ENCODE measurements at regions not wholly inside any gene's neighbourhood (a gene's known extent, or its start where the extent isn't known, plus 50 kb on each side); places are given as distances from the start of the nearest gene placed in this dataset.

DNA sequence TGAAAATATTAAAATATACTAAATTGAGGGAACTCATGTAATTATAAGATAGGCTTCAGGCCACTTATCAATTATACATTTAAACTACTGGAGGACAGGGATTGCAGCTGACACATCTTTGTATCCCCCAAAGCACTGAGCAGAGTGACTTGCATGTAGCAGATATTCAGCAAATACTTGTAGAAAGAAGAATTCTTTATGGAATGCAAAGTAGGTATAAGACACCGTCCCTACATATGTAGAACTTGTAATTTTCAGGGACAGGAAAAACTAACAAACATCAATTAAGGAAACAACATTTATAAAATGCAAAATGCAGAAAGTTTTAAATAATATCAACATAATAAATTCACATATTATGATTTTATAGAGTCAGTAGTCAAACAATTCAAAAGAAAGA, 719.2 kb downstream of the OLFM4 start:
- H3K4me3 ChIP-seq (ENCODE audit: low read depth, low read length): no peak overlapping the region
- no peaks in the 10 kb centered on the region for H3K36me3 ChIP-seq (ENCODE audit: control insufficient read depth, insufficient read depth, low read length)
- no peaks in the 10 kb centered on the region for H3K27me3 ChIP-seq (ENCODE audit: control insufficient read depth, insufficient read depth, low read length)
- H3K9ac ChIP-seq (ENCODE audit: low read length): no peak overlapping the region
- no peak overlapping the region for H3K27ac ChIP-seq (ENCODE audit: low read depth, low read length)
- 0 out of 2 replicates have a peak, but pooled peaks cover 3% of the 10 kb centered on the region for H3K4me1 ChIP-seq (ENCODE audit: control insufficient read depth, insufficient read depth, low read length)
- H3K9me3 ChIP-seq (ENCODE audit: control insufficient read depth, insufficient read depth, low read depth, low read length): no peaks in the 10 kb centered on the region

DNA sequence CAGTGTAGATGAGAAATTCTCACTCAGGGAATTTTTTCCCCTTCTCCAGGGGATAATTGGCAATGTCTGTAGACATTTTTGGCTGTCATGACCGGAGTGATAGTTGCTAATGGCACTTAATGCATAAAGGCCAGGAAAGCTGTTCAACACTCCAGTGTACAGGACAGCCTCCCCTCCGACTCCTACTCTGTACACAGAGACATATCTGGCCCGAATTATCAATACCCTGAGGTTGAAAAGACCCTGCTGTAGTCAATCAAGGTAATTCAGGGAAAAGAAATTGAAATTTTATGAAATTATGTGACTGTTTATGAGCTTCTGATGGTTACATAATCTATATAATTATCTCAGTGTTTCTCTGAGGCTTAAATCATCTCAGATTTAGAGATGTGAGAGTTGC, 720.7 kb downstream of the OLFM4 start:
- H3K27ac ChIP-seq (ENCODE audit: low read depth, low read length): no peak overlapping the region
- 0 out of 2 replicates have a peak, but pooled peaks cover 3% of the 10 kb centered on the region for H3K4me1 ChIP-seq (ENCODE audit: control insufficient read depth, insufficient read depth, low read length)
- no peak overlapping the region for H3K4me3 ChIP-seq (ENCODE audit: low read depth, low read length)
- no peaks in the 10 kb centered on the region for H3K36me3 ChIP-seq (ENCODE audit: control insufficient read depth, insufficient read depth, low read length)
- H3K27me3 ChIP-seq (ENCODE audit: control insufficient read depth, insufficient read depth, low read length): no peaks in the 10 kb centered on the region
- H3K9ac ChIP-seq (ENCODE audit: low read length): no peak overlapping the region
- no peaks in the 10 kb centered on the region for H3K9me3 ChIP-seq (ENCODE audit: control insufficient read depth, insufficient read depth, low read depth, low read length)

- H3K9me3 ChIP-seq (ENCODE audit: control insufficient read depth, insufficient read depth, low read depth, low read length): no peaks in the 10 kb centered on the region
- no peak overlapping the region for H3K4me3 ChIP-seq (ENCODE audit: low read depth, low read length)
- no peak overlapping the region for H3K27ac ChIP-seq (ENCODE audit: low read depth, low read length)
- no peaks in the 10 kb centered on the region for H3K27me3 ChIP-seq (ENCODE audit: control insufficient read depth, insufficient read depth, low read length)
- no peaks in the 10 kb centered on the region for H3K36me3 ChIP-seq (ENCODE audit: control insufficient read depth, insufficient read depth, low read length)
- H3K9ac ChIP-seq (ENCODE audit: low read length): no peak overlapping the region
- H3K4me1 ChIP-seq (ENCODE audit: control insufficient read depth, insufficient read depth, low read length): peaks cover 9% of the 10 kb centered on the region
Observed at GRCh38 chr13:53759016-53759415, 730.4 kb downstream of the OLFM4 start.

GRCh38 chr13:53775807-53776206, 747.2 kb downstream of the OLFM4 start:
- no peak overlapping the region for H3K9ac ChIP-seq (ENCODE audit: low read length)
- H3K4me3 ChIP-seq (ENCODE audit: low read depth, low read length): no peak overlapping the region
- 0 out of 2 replicates have a peak, but pooled peaks cover 3% of the 10 kb centered on the region for H3K9me3 ChIP-seq (ENCODE audit: control insufficient read depth, insufficient read depth, low read depth, low read length)
- no peak overlapping the region for H3K27ac ChIP-seq (ENCODE audit: low read depth, low read length)
- H3K36me3 ChIP-seq (ENCODE audit: control insufficient read depth, insufficient read depth, low read length): no peaks in the 10 kb centered on the region
- no peaks in the 10 kb centered on the region for H3K27me3 ChIP-seq (ENCODE audit: control insufficient read depth, insufficient read depth, low read length)
- no peaks in the 10 kb centered on the region for H3K4me1 ChIP-seq (ENCODE audit: control insufficient read depth, insufficient read depth, low read length)

GRCh38 chr13:53778937-53779336, 750.3 kb downstream of the OLFM4 start:
- Histone ChIP-seq H3K36me3 (ENCODE audit: control insufficient read depth, insufficient read depth, low read length) (no peaks in the 10 kb centered on the region), H3K9me3 (ENCODE audit: control insufficient read depth, insufficient read depth, low read depth, low read length) (no peaks in the 10 kb centered on the region), H3K4me3 (ENCODE audit: low read depth, low read length) (no peak overlapping the region), H3K4me1 (ENCODE audit: control insufficient read depth, insufficient read depth, low read length) (peaks cover 12% of the 10 kb centered on the region), H3K27me3 (ENCODE audit: control insufficient read depth, insufficient read depth, low read length) (no peaks in the 10 kb centered on the region), H3K27ac (ENCODE audit: low read depth, low read length) (no peak overlapping the region), H3K9ac (ENCODE audit: low read length) (no peak overlapping the region)

DNA sequence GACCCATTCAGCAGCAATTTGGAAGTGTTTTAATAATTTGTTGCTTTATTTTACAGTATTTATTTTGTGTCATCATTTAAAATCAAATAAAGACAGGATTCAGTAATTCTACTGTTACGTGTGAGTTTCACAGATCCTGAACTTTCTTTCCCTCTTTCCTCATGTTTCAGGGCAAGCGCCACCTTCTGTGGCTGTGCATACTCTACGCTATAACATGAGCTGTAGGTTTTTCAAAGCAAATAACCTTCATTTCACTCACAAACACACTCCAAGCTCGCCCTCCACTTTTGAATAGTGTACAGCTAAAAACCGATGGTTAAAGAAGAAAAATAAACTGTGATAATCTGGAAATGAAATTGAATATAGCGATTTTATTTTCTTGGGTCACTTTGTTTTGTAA, 753.3 kb downstream of the OLFM4 start:
- H3K27me3 ChIP-seq (ENCODE audit: control insufficient read depth, insufficient read depth, low read length): no peaks in the 10 kb centered on the region
- peak overlapping the region; percentile 40; the same call in 1 of the 2 replicates for H3K4me3 ChIP-seq (ENCODE audit: low read depth, low read length)
- no peaks in the 10 kb centered on the region for H3K9me3 ChIP-seq (ENCODE audit: control insufficient read depth, insufficient read depth, low read depth, low read length)
- no peak overlapping the region for H3K9ac ChIP-seq (ENCODE audit: low read length)
- H3K36me3 ChIP-seq (ENCODE audit: control insufficient read depth, insufficient read depth, low read length): no peaks in the 10 kb centered on the region
- peaks cover 12% of the 10 kb centered on the region for H3K4me1 ChIP-seq (ENCODE audit: control insufficient read depth, insufficient read depth, low read length)
- no peak overlapping the region for H3K27ac ChIP-seq (ENCODE audit: low read depth, low read length)

GRCh38 chr13:53782488-53782961, 753.9 kb downstream of the OLFM4 start:
- H3K9me3 ChIP-seq (ENCODE audit: control insufficient read depth, insufficient read depth, low read depth, low read length): no peaks in the 10 kb centered on the region

GRCh38 chr13:53783471-53783870, 754.9 kb downstream of the OLFM4 start:
- Histone ChIP-seq H3K36me3 (ENCODE audit: control insufficient read depth, insufficient read depth, low read length) (no peaks in the 10 kb centered on the region), H3K4me3 (ENCODE audit: low read depth, low read length) (no peak overlapping the region), H3K9ac (ENCODE audit: low read length) (no peak overlapping the region), H3K4me1 (ENCODE audit: control insufficient read depth, insufficient read depth, low read length) (peaks cover 25% of the 10 kb centered on the region), H3K27me3 (ENCODE audit: control insufficient read depth, insufficient read depth, low read length) (no peaks in the 10 kb centered on the region), H3K9me3 (ENCODE audit: control insufficient read depth, insufficient read depth, low read depth, low read length) (no peaks in the 10 kb centered on the region), H3K27ac (ENCODE audit: low read depth, low read length) (no peak overlapping the region)

More at GRCh38 chr13:53782488-53782961, 753.9 kb downstream of the OLFM4 start:
- no peaks in the 10 kb centered on the region for H3K36me3 ChIP-seq (ENCODE audit: control insufficient read depth, insufficient read depth, low read length)
- peak overlapping the region; percentile 40; the same call in 1 of the 2 replicates for H3K4me3 ChIP-seq (ENCODE audit: low read depth, low read length)
- H3K27ac ChIP-seq (ENCODE audit: low read depth, low read length): no peak overlapping the region
- no peaks in the 10 kb centered on the region for H3K27me3 ChIP-seq (ENCODE audit: control insufficient read depth, insufficient read depth, low read length)
- peaks cover 16% of the 10 kb centered on the region for H3K4me1 ChIP-seq (ENCODE audit: control insufficient read depth, insufficient read depth, low read length)
- no peak overlapping the region for H3K9ac ChIP-seq (ENCODE audit: low read length)

- Histone ChIP-seq H3K9me3 (ENCODE audit: control insufficient read depth, insufficient read depth, low read depth, low read length) (no peaks in the 10 kb centered on the region), H3K27ac (ENCODE audit: low read depth, low read length) (no peak overlapping the region), H3K27me3 (ENCODE audit: control insufficient read depth, insufficient read depth, low read length) (no peaks in the 10 kb centered on the region), H3K36me3 (ENCODE audit: control insufficient read depth, insufficient read depth, low read length) (no peaks in the 10 kb centered on the region), H3K4me1 (ENCODE audit: control insufficient read depth, insufficient read depth, low read length) (peaks cover 16% of the 10 kb centered on the region), H3K9ac (ENCODE audit: low read length) (no peak overlapping the region), H3K4me3 (ENCODE audit: low read depth, low read length) (no peak overlapping the region)
Observed at GRCh38 chr13:53788286-53788685, 759.7 kb downstream of the OLFM4 start.

DNA sequence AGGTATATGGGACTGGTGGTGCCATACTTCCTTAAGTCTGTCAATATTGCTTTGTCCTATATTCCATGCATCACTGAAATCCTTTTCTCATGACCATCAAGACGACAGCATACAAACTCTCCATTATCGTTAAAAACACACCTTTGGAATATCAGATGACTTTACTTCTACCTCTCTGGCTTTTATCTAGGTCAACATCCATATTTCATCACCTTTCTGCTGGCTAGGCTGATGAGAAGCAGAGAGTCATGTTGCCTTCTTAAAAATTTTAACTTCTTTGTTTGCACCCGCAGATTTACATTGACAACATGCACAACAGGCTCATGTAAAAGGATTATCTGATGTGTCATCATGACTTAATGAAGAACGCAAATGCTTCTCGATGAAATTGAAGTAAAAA, 771.4 kb downstream of the OLFM4 start:
- Histone ChIP-seq H3K36me3 (ENCODE audit: control insufficient read depth, insufficient read depth, low read length) (no peaks in the 10 kb centered on the region), H3K27me3 (ENCODE audit: control insufficient read depth, insufficient read depth, low read length) (no peaks in the 10 kb centered on the region), H3K27ac (ENCODE audit: low read depth, low read length) (no peak overlapping the region), H3K9ac (ENCODE audit: low read length) (no peak overlapping the region), H3K4me1 (ENCODE audit: control insufficient read depth, insufficient read depth, low read length) (no peaks in the 10 kb centered on the region), H3K9me3 (ENCODE audit: control insufficient read depth, insufficient read depth, low read depth, low read length) (no peaks in the 10 kb centered on the region), H3K4me3 (ENCODE audit: low read depth, low read length) (no peak overlapping the region)

GRCh38 chr13:53807251-53807834, 778.7 kb downstream of the OLFM4 start:
- H3K36me3 ChIP-seq (ENCODE audit: control insufficient read depth, insufficient read depth, low read length): no peaks in the 10 kb centered on the region
- no peaks in the 10 kb centered on the region for H3K4me1 ChIP-seq (ENCODE audit: control insufficient read depth, insufficient read depth, low read length)
- H3K27me3 ChIP-seq (ENCODE audit: control insufficient read depth, insufficient read depth, low read length): no peaks in the 10 kb centered on the region
- H3K27ac ChIP-seq (ENCODE audit: low read depth, low read length): no peak overlapping the region
- H3K9ac ChIP-seq (ENCODE audit: low read length): no peak overlapping the region
- H3K4me3 ChIP-seq (ENCODE audit: low read depth, low read length): no peak overlapping the region
- H3K9me3 ChIP-seq (ENCODE audit: control insufficient read depth, insufficient read depth, low read depth, low read length): no peaks in the 10 kb centered on the region

Data from HUES6 (cell line).